Caco-2 (cell line): ENCODE measurements at regions not wholly inside any gene's neighbourhood (a gene's known extent, or its start where the extent isn't known, plus 50 kb on each side); places are given as distances from the start of the nearest gene placed in this dataset.

ENCODE experiments used
- BruUV-seq: library from RNA; stranded (reverse); fragments of 400-500 nt; replicated peaks from 2 replicates; lab custom pipeline; 2021; lab: Mats Ljungman, UMichigan
- CTCF ChIA-PET: fragments of 300-600 bp; sonication (Branson Sonifier 250); formaldehyde crosslinking; loops from one replicate; lab custom pipeline; 2022; ENCODE audit warnings: antibody characterized with exemption; lab: Charles Lee
- POLR2A ChIA-PET: fragments of 300-600 bp; sonication (Branson Sonifier 250); formaldehyde crosslinking; loops from one replicate; lab custom pipeline; 2022; ENCODE audit warnings: antibody characterized with exemption; lab: Charles Lee
- DNase-seq, 2 experiments: peaks; one replicate each; pipeline versions ENCODE4 v3.0.0 to v3.0.0-alpha.2; 2020 to 2022
- H3K27me3 ChIP-seq: replicated peaks from 2 replicates; pipeline ENCODE4 v1.6.0; 2011; ENCODE audit warnings: low read length; ENCODE audit not compliant: control insufficient read depth, insufficient read depth
- H3K36me3 ChIP-seq: 2 replicates; pipeline ENCODE4 v1.5.1; 2011; ENCODE audit warnings: low read length; ENCODE audit not compliant: control insufficient read depth, insufficient read depth
- H3K4me1 ChIP-seq: fragments of 250-450 bp; sonication (Bioruptor Pico); 2 replicates; pipeline ENCODE4 v1.5.1; 2020; ENCODE audit warnings: mild to moderate bottlenecking
- H3K4me3 ChIP-seq: 2 replicates; pipeline ENCODE4 v1.5.1; 2011; ENCODE audit warnings: low read depth, mild to moderate bottlenecking, control low read depth, low read length
- H3K9me3 ChIP-seq: fragments of 250-450 bp; sonication (Bioruptor Pico); 2 replicates; pipeline ENCODE4 v1.5.1; 2020; ENCODE audit warnings: mild to moderate bottlenecking, moderate library complexity
- H3K27ac Mint-ChIP-seq: one replicate; pipeline ENCODE4 v1.8.0; 2022; ENCODE audit warnings: mixed read lengths; ENCODE audit not compliant: unreplicated experiment
- H3K27me3 Mint-ChIP-seq: one replicate; pipeline ENCODE4 v1.8.0; 2022; ENCODE audit warnings: mixed read lengths; ENCODE audit not compliant: insufficient read depth, unreplicated experiment
- H3K36me3 Mint-ChIP-seq: one replicate; pipeline ENCODE4 v1.8.0; 2022; ENCODE audit warnings: mild to moderate bottlenecking, mixed read lengths; ENCODE audit not compliant: insufficient read depth, unreplicated experiment
- H3K4me1 Mint-ChIP-seq: one replicate; pipeline ENCODE4 v1.8.0; 2022; ENCODE audit warnings: low read depth, mixed read lengths; ENCODE audit not compliant: unreplicated experiment
- H3K4me3 Mint-ChIP-seq: one replicate; pipeline ENCODE4 v1.8.0; 2022; ENCODE audit warnings: mild to moderate bottlenecking, moderate library complexity, mixed read lengths; ENCODE audit not compliant: unreplicated experiment
- H3K9me3 Mint-ChIP-seq: one replicate; pipeline ENCODE4 v1.8.0; 2022; ENCODE audit warnings: mixed read lengths; ENCODE audit not compliant: unreplicated experiment
- intact Hi-C: fragments of 100-400 bp; cut with micrococcal nuclease; formaldehyde crosslinking; loops from one replicate; pipeline ENCODE4 v1.10.0; 2022; ENCODE audit not compliant: unreplicated experiment
- TF ChIP-seq, protein P1 (sequence below), 2 experiments: fragments of 200-600 bp in 1 of 2; IDR thresholded peaks; 1 replicate in 1 of 2; 2 replicates in 1 of 2; pipeline versions ENCODE4 v1.5.1 to v1.8.0; 2011 to 2022; ENCODE audit warnings: antibody characterized with exemption in 1 of 2, control low read depth in 1 of 2, inconsistent platforms in 1 of 2, low read depth in 1 of 2, low read length in 1 of 2, mild to moderate bottlenecking in 1 of 2, moderate library complexity in 1 of 2; ENCODE audit not compliant: insufficient read depth in 1 of 2, severe bottlenecking in 1 of 2, unreplicated experiment in 1 of 2

GRCh38 chr2:217489145-217489960 lies 513.4 kb downstream of the TNS1 start:
- Mint-ChIP-seq H3K4me3 (no peak overlapping the region), H3K9me3 (no peaks in the 10 kb centered on the region), H3K4me1 (no peaks in the 10 kb centered on the region), H3K27me3 (peaks cover 16% of the 10 kb centered on the region), H3K36me3 (no peaks in the 10 kb centered on the region), H3K27ac (no peak overlapping the region)
- H3K9me3 ChIP-seq, result no peaks in the 10 kb centered on the region
- BruUV-seq, result no TSS peak
- no peaks in the 10 kb centered on the region for H3K4me1 ChIP-seq
- H3K27me3 ChIP-seq, result no peaks in the 10 kb centered on the region
- POLR2A ChIA-PET, result no interaction called here
- no peak for DNase-seq
- H3K4me3 ChIP-seq, result no peak overlapping the region
- TF ChIP-seq, protein P1, sequence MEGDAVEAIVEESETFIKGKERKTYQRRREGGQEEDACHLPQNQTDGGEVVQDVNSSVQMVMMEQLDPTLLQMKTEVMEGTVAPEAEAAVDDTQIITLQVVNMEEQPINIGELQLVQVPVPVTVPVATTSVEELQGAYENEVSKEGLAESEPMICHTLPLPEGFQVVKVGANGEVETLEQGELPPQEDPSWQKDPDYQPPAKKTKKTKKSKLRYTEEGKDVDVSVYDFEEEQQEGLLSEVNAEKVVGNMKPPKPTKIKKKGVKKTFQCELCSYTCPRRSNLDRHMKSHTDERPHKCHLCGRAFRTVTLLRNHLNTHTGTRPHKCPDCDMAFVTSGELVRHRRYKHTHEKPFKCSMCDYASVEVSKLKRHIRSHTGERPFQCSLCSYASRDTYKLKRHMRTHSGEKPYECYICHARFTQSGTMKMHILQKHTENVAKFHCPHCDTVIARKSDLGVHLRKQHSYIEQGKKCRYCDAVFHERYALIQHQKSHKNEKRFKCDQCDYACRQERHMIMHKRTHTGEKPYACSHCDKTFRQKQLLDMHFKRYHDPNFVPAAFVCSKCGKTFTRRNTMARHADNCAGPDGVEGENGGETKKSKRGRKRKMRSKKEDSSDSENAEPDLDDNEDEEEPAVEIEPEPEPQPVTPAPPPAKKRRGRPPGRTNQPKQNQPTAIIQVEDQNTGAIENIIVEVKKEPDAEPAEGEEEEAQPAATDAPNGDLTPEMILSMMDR (IDR thresholded peaks at IDR 0.05; ENCODE audit: insufficient read depth in 1 of 2, low read depth in 1 of 2, low read length in 1 of 2, severe bottlenecking in 1 of 2, unreplicated experiment in 1 of 2), result no peak
- no peaks in the 10 kb centered on the region for H3K36me3 ChIP-seq
- CTCF ChIA-PET, result no interaction called here
- intact Hi-C loops, result no loop called here

GRCh38 chr2:217484046-217484445 lies 518.7 kb downstream of the TNS1 start:
- H3K4me1 ChIP-seq, result no peaks in the 10 kb centered on the region
- ChIA-PET CTCF (no interaction called here), POLR2A (no interaction called here)
- intact Hi-C loops, result no loop called here
- Mint-ChIP-seq H3K4me3 (no peak overlapping the region), H3K4me1 (no peaks in the 10 kb centered on the region), H3K9me3 (no peaks in the 10 kb centered on the region), H3K36me3 (no peaks in the 10 kb centered on the region), H3K27ac (no peak overlapping the region), H3K27me3 (peaks cover 13% of the 10 kb centered on the region)
- TF ChIP-seq, protein P1 (IDR thresholded peaks at IDR 0.05; ENCODE audit: insufficient read depth in 1 of 2, low read depth in 1 of 2, low read length in 1 of 2, severe bottlenecking in 1 of 2, unreplicated experiment in 1 of 2), result no peak
- no peak overlapping the region for H3K4me3 ChIP-seq
- no peaks in the 10 kb centered on the region for H3K27me3 ChIP-seq
- no TSS peak for BruUV-seq
- H3K36me3 ChIP-seq, result no peaks in the 10 kb centered on the region
- H3K9me3 ChIP-seq, result no peaks in the 10 kb centered on the region
- no peak for DNase-seq

DNA sequence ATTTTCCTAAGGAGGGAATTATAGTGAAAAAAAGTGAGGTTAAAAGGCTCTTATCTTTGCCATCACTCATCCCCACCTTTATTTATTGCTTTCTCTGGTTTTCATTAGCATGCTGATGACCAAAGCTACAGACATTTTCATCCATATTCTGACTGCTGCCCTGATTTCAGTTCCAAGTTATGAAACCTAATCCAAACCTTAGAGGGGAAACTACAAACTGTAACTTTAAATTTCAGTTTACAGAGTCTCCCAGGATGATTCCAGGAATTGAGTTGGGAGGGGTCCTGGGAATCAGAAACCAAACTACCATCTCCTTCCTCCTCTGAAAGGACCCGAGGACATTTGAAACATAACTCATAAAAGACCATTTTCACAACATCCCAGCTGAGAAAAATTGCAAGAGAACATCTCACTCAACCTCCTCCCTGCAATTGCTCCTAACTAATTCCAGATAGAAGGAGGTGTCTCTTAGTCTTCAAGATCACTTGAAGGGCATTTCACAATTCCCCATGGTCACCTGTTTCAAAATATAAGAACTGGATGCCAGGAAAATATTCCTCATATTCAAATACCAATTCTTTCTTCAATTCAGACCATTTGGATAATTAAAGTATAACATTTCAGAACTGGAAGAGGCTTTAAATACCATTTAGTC lies 520.6 kb downstream of the TNS1 start:
- POLR2A ChIA-PET, result no interaction called here
- H3K4me3 Mint-ChIP-seq, result no peak overlapping the region
- CTCF ChIA-PET, result no interaction called here
- TF ChIP-seq, protein P1 (IDR thresholded peaks at IDR 0.05; ENCODE audit: insufficient read depth in 1 of 2, low read depth in 1 of 2, low read length in 1 of 2, severe bottlenecking in 1 of 2, unreplicated experiment in 1 of 2), result no peak
- no peak for DNase-seq
- peaks cover 12% of the 10 kb centered on the region for H3K27me3 Mint-ChIP-seq
- no peak overlapping the region for H3K4me3 ChIP-seq
- intact Hi-C loops, result no loop called here
- BruUV-seq, result no TSS peak
- H3K4me1 Mint-ChIP-seq, result no peaks in the 10 kb centered on the region
- no peaks in the 10 kb centered on the region for H3K4me1 ChIP-seq
- H3K36me3 ChIP-seq, result no peaks in the 10 kb centered on the region
- H3K27ac Mint-ChIP-seq, result no peak overlapping the region
- no peaks in the 10 kb centered on the region for H3K27me3 ChIP-seq
- H3K9me3 Mint-ChIP-seq, result no peaks in the 10 kb centered on the region
- no peaks in the 10 kb centered on the region for H3K36me3 Mint-ChIP-seq
- H3K9me3 ChIP-seq, result no peaks in the 10 kb centered on the region
